ENCODE measurements at regions not wholly inside any gene's neighbourhood (a gene's known extent, or its start where the extent isn't known, plus 50 kb on each side); places are given as distances from the start of the nearest gene placed in this dataset.
"Not testable (repeated sequence)": the region's sequence is repeated elsewhere in the genome, so short reads cannot be mapped to it uniquely, and the experiment has no call there.

DNA sequence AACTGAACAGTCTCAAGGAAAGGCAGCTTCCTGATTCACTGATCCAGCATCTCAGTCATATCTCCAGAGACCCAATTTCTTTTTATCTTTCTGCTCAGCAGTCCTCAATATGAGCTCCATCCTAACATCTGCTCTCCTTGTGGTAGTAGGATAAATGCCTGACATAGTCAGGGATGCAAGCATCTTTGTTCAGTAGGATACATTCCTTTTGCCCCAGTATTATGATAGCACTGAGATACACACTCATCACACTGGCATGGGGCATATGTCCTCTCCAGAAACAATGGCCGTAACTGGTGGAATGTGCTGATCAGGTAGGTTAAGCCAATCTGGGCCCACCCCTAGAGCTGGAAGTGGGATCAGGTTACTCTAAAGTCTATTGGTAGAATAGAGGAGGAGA is 207.2 kb downstream of the ETAA1 start:
- Histone ChIP-seq H3K27me3 (ENCODE audit: control insufficient read depth, insufficient read depth, low read length) (no peaks in the 10 kb centered on the region), H3K9ac (ENCODE audit: low read depth, low read length) (no peak overlapping the region)

DNA sequence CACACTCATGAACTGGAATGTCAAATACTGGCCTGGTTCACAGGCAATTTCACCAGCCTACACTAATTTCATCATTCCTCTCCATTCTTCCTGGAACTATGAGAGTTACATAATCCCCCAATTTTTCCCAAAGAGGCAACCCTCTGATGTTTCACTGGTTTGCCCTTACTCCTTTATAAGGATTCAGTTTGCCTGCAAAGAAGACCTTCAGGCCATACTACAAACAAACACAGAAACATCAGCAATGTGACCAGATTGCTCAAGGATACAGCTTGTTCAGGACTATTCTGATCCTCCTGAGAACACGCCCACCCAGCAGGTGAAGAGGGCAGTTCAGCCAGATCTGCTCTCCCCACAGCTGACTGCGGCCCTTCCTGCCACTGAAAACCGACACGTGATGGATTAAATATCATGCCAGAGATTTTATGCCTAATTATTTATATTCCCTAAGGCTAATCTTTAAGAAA is 215.5 kb downstream of the ETAA1 start:
- Histone ChIP-seq H3K4me1 (ENCODE audit: control insufficient read depth, insufficient read depth, low read length) (no peaks in the 10 kb centered on the region), H3K4me3 (ENCODE audit: low read depth, low read length) (no peak overlapping the region), H3K27me3 (ENCODE audit: control insufficient read depth, insufficient read depth, low read length) (no peaks in the 10 kb centered on the region), H3K9me3 (ENCODE audit: control insufficient read depth, insufficient read depth, low read length) (no peaks in the 10 kb centered on the region), H3K9ac (ENCODE audit: low read depth, low read length) (no peak overlapping the region), H3K36me3 (ENCODE audit: control insufficient read depth, insufficient read depth, low read length) (no peaks in the 10 kb centered on the region)

More for the DNA sequence above, 207.2 kb downstream of the ETAA1 start:
- peaks cover 4% of the 10 kb centered on the region for H3K4me1 ChIP-seq (ENCODE audit: control insufficient read depth, insufficient read depth, low read length)
- no peaks in the 10 kb centered on the region for H3K36me3 ChIP-seq (ENCODE audit: control insufficient read depth, insufficient read depth, low read length)
- no peaks in the 10 kb centered on the region for H3K9me3 ChIP-seq (ENCODE audit: control insufficient read depth, insufficient read depth, low read length)
- H3K4me3 ChIP-seq (ENCODE audit: low read depth, low read length) = no peak overlapping the region

- H3K27me3 ChIP-seq (ENCODE audit: control insufficient read depth, insufficient read depth, low read length) = no peaks in the 10 kb centered on the region
These were observed 216.1 kb downstream of the ETAA1 start for GRCh38 chr2:67613227-67613626.

DNA sequence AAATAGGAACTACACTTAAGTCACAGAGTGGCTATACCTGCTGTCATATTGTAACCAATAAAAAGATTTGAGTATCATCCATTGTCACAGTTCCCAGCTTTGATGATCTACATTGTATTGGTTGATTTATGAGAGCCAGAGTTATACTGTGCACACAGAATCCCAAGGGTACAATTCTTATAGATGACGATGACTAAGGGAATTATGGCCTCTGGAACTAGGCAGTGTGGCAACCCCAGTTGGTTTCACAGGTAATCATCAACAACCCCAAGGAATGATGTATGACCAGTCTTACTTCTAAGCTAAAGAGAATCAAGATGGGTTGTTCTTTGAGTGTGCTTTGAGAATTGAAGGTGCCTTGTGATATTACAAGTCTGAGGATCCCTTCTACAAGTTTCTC is 217.3 kb downstream of the ETAA1 start:
- H3K9ac ChIP-seq (ENCODE audit: low read depth, low read length) = no peak overlapping the region
- H3K4me3 ChIP-seq (ENCODE audit: low read depth, low read length) = no peak overlapping the region
- H3K4me1 ChIP-seq (ENCODE audit: control insufficient read depth, insufficient read depth, low read length) = no peaks in the 10 kb centered on the region
- no peaks in the 10 kb centered on the region for H3K27me3 ChIP-seq (ENCODE audit: control insufficient read depth, insufficient read depth, low read length)
- no peaks in the 10 kb centered on the region for H3K9me3 ChIP-seq (ENCODE audit: control insufficient read depth, insufficient read depth, low read length)
- no peaks in the 10 kb centered on the region for H3K36me3 ChIP-seq (ENCODE audit: control insufficient read depth, insufficient read depth, low read length)

More at GRCh38 chr2:67613227-67613626, 216.1 kb downstream of the ETAA1 start:
- Histone ChIP-seq H3K4me3 (ENCODE audit: low read depth, low read length) (no peak overlapping the region), H3K9ac (ENCODE audit: low read depth, low read length) (no peak overlapping the region), H3K9me3 (ENCODE audit: control insufficient read depth, insufficient read depth, low read length) (no peaks in the 10 kb centered on the region), H3K36me3 (ENCODE audit: control insufficient read depth, insufficient read depth, low read length) (no peaks in the 10 kb centered on the region), H3K4me1 (ENCODE audit: control insufficient read depth, insufficient read depth, low read length) (no peaks in the 10 kb centered on the region)

DNA sequence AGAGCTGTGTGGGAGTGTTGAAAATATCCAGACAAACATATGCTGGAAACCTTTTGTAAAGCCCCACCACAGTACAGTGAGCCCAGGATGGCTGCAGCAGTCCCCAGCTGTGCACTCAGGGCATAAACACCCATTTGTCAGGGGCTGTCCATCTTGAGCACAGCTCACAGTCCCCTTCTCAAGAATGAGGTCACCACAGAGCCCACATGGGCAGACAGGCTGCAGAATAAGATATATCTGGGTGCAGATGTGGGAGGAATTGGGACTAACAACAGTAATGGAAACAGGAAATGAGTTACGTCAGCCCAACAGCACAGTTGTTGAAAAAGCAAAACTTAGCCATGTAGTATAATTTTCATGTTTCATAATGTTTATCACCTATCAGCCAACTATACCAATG is 219.6 kb downstream of the ETAA1 start:
- no peak overlapping the region for H3K4me3 ChIP-seq (ENCODE audit: low read depth, low read length)
- H3K4me1 ChIP-seq (ENCODE audit: control insufficient read depth, insufficient read depth, low read length) = no peaks in the 10 kb centered on the region
- H3K27me3 ChIP-seq (ENCODE audit: control insufficient read depth, insufficient read depth, low read length) = no peaks in the 10 kb centered on the region
- no peaks in the 10 kb centered on the region for H3K9me3 ChIP-seq (ENCODE audit: control insufficient read depth, insufficient read depth, low read length)
- no peak overlapping the region for H3K9ac ChIP-seq (ENCODE audit: low read depth, low read length)
- H3K36me3 ChIP-seq (ENCODE audit: control insufficient read depth, insufficient read depth, low read length) = no peaks in the 10 kb centered on the region

GRCh38 chr2:67619204-67619603 is 222.1 kb downstream of the ETAA1 start:
- Histone ChIP-seq H3K9ac (ENCODE audit: low read depth, low read length) (no peak overlapping the region), H3K9me3 (ENCODE audit: control insufficient read depth, insufficient read depth, low read length) (no peaks in the 10 kb centered on the region)

DNA sequence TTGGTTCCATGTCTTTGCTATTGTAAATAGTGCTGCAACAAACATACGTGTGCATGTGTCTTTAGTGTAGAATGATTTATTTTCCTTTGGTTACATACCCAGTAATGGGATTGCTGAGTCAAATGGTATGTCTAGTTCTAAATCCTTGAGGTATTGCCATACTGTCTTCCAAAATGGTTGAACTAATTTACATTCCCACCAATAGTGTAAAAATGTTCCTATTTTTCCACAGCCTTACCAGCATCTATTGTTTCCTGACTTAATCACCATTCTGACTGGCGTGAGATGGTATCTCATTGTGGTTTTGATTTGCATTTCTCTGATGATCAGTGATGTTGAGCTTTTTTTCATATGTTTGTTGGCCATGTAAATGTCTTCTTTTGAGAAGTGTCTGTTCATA is 226.6 kb downstream of the ETAA1 start:
- H3K4me3 ChIP-seq (ENCODE audit: low read depth, low read length); H3K9me3 ChIP-seq (ENCODE audit: control insufficient read depth, insufficient read depth, low read length); H3K27me3 ChIP-seq (ENCODE audit: control insufficient read depth, insufficient read depth, low read length); H3K4me1 ChIP-seq (ENCODE audit: control insufficient read depth, insufficient read depth, low read length); H3K9ac ChIP-seq (ENCODE audit: low read depth, low read length); H3K36me3 ChIP-seq (ENCODE audit: control insufficient read depth, insufficient read depth, low read length): not testable (repeated sequence)

More at GRCh38 chr2:67619204-67619603, 222.1 kb downstream of the ETAA1 start:
- Histone ChIP-seq H3K36me3 (ENCODE audit: control insufficient read depth, insufficient read depth, low read length) (no peaks in the 10 kb centered on the region), H3K4me1 (ENCODE audit: control insufficient read depth, insufficient read depth, low read length) (no peaks in the 10 kb centered on the region), H3K27me3 (ENCODE audit: control insufficient read depth, insufficient read depth, low read length) (no peaks in the 10 kb centered on the region), H3K4me3 (ENCODE audit: low read depth, low read length) (no peak overlapping the region)

DNA sequence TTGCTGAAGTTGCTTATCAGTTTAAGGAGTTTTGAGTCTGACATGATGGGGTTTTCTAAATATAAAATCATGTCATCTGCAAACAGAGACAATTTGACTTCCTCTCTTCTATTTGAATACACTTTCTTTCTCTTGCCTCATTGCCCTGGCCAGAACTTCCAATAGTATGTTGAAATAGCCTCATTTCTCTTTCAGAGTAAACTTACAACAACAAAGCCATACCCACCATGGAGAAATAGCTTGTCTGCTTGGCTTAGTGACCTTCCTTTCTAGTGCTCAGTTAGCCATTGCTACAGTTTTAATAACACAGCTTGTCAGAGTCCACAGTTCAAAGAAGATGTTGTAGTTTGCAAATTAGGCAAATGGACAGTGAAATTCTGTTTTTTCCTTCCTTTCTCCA is 228.0 kb downstream of the ETAA1 start:
- Histone ChIP-seq H3K9me3 (ENCODE audit: control insufficient read depth, insufficient read depth, low read length) (no peaks in the 10 kb centered on the region), H3K36me3 (ENCODE audit: control insufficient read depth, insufficient read depth, low read length) (no peaks in the 10 kb centered on the region), H3K9ac (ENCODE audit: low read depth, low read length) (no peak overlapping the region), H3K4me1 (ENCODE audit: control insufficient read depth, insufficient read depth, low read length) (no peaks in the 10 kb centered on the region), H3K4me3 (ENCODE audit: low read depth, low read length) (no peak overlapping the region), H3K27me3 (ENCODE audit: control insufficient read depth, insufficient read depth, low read length) (no peaks in the 10 kb centered on the region)

DNA sequence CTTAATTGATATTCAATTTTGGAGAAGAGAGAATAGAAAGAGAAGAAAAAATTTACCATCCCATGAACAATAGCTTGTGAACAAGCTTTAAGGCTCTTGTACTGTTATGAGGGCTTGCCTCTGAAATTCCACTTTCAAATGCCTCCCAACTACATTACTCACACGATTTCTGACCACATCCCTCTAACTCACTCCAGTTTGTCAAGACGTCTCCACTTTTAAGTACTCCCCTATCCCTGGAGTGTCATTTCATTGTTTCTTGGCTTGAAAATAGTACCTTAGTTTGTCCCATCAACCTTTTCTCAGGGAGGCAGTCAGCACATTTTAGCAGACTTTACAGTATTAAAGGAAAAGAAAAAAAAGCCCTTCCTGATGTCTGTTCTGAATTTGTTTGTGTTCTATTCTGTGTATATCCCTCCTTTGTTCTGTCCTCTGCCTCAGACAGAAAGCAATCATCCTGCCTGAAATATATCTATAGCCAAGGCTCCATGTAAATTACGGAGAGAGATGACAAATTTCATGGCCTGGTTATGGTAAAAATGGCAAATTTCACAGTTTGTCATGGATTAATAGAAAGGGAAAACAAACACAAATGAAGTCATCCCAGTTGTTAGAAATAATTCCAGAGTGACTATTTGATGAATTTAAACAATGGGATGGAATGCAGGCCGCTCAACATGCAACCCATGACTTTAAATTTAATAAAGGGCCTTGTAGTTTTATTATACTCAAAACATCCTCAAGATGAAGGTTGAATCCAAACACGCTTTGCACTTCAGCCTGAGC is 228.8 kb downstream of the ETAA1 start:
- H3K4me1 ChIP-seq (ENCODE audit: control insufficient read depth, insufficient read depth, low read length) = no peaks in the 10 kb centered on the region
- no peaks in the 10 kb centered on the region for H3K27me3 ChIP-seq (ENCODE audit: control insufficient read depth, insufficient read depth, low read length)
- H3K9me3 ChIP-seq (ENCODE audit: control insufficient read depth, insufficient read depth, low read length) = no peaks in the 10 kb centered on the region
- no peak overlapping the region for H3K9ac ChIP-seq (ENCODE audit: low read depth, low read length)
- H3K4me3 ChIP-seq (ENCODE audit: low read depth, low read length) = no peak overlapping the region
- H3K36me3 ChIP-seq (ENCODE audit: control insufficient read depth, insufficient read depth, low read length) = no peaks in the 10 kb centered on the region

DNA sequence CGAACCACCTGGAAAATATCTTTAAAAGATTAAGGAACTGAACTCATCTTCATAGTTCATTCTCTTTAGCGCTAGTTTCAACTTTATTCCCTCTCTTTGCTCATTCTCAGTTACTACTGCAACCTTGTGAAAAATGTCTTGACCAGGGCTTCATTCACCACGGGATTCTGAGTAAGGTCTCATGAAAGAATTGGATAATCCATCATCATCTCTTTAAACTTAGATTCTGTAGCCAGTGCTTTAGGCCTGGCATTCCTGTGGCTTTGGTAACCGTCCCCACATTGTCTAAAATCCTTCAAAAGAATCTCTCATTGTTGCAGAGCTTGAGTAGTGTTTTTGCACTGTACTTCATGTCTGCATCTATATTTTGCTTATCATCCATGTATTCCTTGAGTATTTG is 229.5 kb downstream of the ETAA1 start:
- H3K9me3 ChIP-seq (ENCODE audit: control insufficient read depth, insufficient read depth, low read length) = no peaks in the 10 kb centered on the region
- H3K27me3 ChIP-seq (ENCODE audit: control insufficient read depth, insufficient read depth, low read length) = no peaks in the 10 kb centered on the region
- no peak overlapping the region for H3K9ac ChIP-seq (ENCODE audit: low read depth, low read length)
- H3K4me3 ChIP-seq (ENCODE audit: low read depth, low read length) = no peak overlapping the region
- H3K4me1 ChIP-seq (ENCODE audit: control insufficient read depth, insufficient read depth, low read length) = no peaks in the 10 kb centered on the region
- H3K36me3 ChIP-seq (ENCODE audit: control insufficient read depth, insufficient read depth, low read length) = no peaks in the 10 kb centered on the region

GRCh38 chr2:67627456-67628207 is 230.5 kb downstream of the ETAA1 start:
- no peaks in the 10 kb centered on the region for H3K27me3 ChIP-seq (ENCODE audit: control insufficient read depth, insufficient read depth, low read length)
- no peak overlapping the region for H3K4me3 ChIP-seq (ENCODE audit: low read depth, low read length)
- H3K9me3 ChIP-seq (ENCODE audit: control insufficient read depth, insufficient read depth, low read length) = no peaks in the 10 kb centered on the region
- no peak overlapping the region for H3K9ac ChIP-seq (ENCODE audit: low read depth, low read length)
- no peaks in the 10 kb centered on the region for H3K4me1 ChIP-seq (ENCODE audit: control insufficient read depth, insufficient read depth, low read length)
- H3K36me3 ChIP-seq (ENCODE audit: control insufficient read depth, insufficient read depth, low read length) = no peaks in the 10 kb centered on the region

- no peaks in the 10 kb centered on the region for H3K4me1 ChIP-seq (ENCODE audit: control insufficient read depth, insufficient read depth, low read length)
- H3K9me3 ChIP-seq (ENCODE audit: control insufficient read depth, insufficient read depth, low read length) = no peaks in the 10 kb centered on the region
- H3K4me3 ChIP-seq (ENCODE audit: low read depth, low read length) = no peak overlapping the region
- H3K27me3 ChIP-seq (ENCODE audit: control insufficient read depth, insufficient read depth, low read length) = no peaks in the 10 kb centered on the region
- no peaks in the 10 kb centered on the region for H3K36me3 ChIP-seq (ENCODE audit: control insufficient read depth, insufficient read depth, low read length)
- H3K9ac ChIP-seq (ENCODE audit: low read depth, low read length) = no peak overlapping the region
These were observed 231.8 kb downstream of the ETAA1 start for GRCh38 chr2:67628892-67629291.

All from iPS-15b (cell line).